ENCODE measurements at regions not wholly inside any gene's neighbourhood (a gene's known extent, or its start where the extent isn't known, plus 50 kb on each side); places are given as distances from the start of the nearest gene placed in this dataset.

- no peaks in the 10 kb centered on the region for H3K79me2 ChIP-seq
- no peaks in the 10 kb centered on the region for H3K36me3 ChIP-seq (ENCODE audit: control insufficient read depth, insufficient read depth, low read length)
- no peak overlapping the region for H3K4me3 ChIP-seq (ENCODE audit: low read depth, low read length)
- no peaks in the 10 kb centered on the region for H3K27me3 ChIP-seq (ENCODE audit: control insufficient read depth, insufficient read depth, low read length)
- peaks cover 2% of the 10 kb centered on the region for H3K4me1 ChIP-seq
- no peak for TF ChIP-seq CTCF (IDR thresholded peaks at IDR 0.05)
- no peak overlapping the region for H3K9ac ChIP-seq
- no peak overlapping the region for H3K27ac ChIP-seq
- no peak overlapping the region for H2AFZ ChIP-seq
- H3K9me3 ChIP-seq (ENCODE audit: control insufficient read depth, low read length), result no peaks in the 10 kb centered on the region
- no peak overlapping the region for H3K4me2 ChIP-seq (ENCODE audit: low read length)
Observed at GRCh38 chr12:88958946-88959345, 378.7 kb upstream of the KITLG start.

- no peaks in the 10 kb centered on the region for H3K9me3 ChIP-seq (ENCODE audit: control insufficient read depth, low read length)
- TF ChIP-seq CTCF (IDR thresholded peaks at IDR 0.05), result no peak
- no peak overlapping the region for H3K4me3 ChIP-seq (ENCODE audit: low read depth, low read length)
Observed at GRCh38 chr12:88958153-88958552, 377.9 kb upstream of the KITLG start.

GRCh38 chr12:88957358-88957757 lies 377.1 kb upstream of the KITLG start:
- H3K4me3 ChIP-seq (ENCODE audit: low read depth, low read length), result no peak overlapping the region
- no peaks in the 10 kb centered on the region for H3K79me2 ChIP-seq
- H2AFZ ChIP-seq, result no peak overlapping the region
- H3K27me3 ChIP-seq (ENCODE audit: control insufficient read depth, insufficient read depth, low read length), result no peaks in the 10 kb centered on the region
- TF ChIP-seq CTCF (IDR thresholded peaks at IDR 0.05), result no peak
- no peak overlapping the region for H3K9ac ChIP-seq
- H3K4me2 ChIP-seq (ENCODE audit: low read length), result no peak overlapping the region
- peaks cover 9% of the 10 kb centered on the region for H3K4me1 ChIP-seq
- H3K27ac ChIP-seq, result no peak overlapping the region
- no peaks in the 10 kb centered on the region for H3K9me3 ChIP-seq (ENCODE audit: control insufficient read depth, low read length)
- no peaks in the 10 kb centered on the region for H3K36me3 ChIP-seq (ENCODE audit: control insufficient read depth, insufficient read depth, low read length)

More at GRCh38 chr12:88958153-88958552, 377.9 kb upstream of the KITLG start:
- no peak overlapping the region for H3K27ac ChIP-seq
- no peak overlapping the region for H3K4me2 ChIP-seq (ENCODE audit: low read length)
- H3K27me3 ChIP-seq (ENCODE audit: control insufficient read depth, insufficient read depth, low read length), result no peaks in the 10 kb centered on the region
- H3K9ac ChIP-seq, result no peak overlapping the region
- H2AFZ ChIP-seq, result no peak overlapping the region
- no peaks in the 10 kb centered on the region for H3K79me2 ChIP-seq
- H3K36me3 ChIP-seq (ENCODE audit: control insufficient read depth, insufficient read depth, low read length), result no peaks in the 10 kb centered on the region
- H3K4me1 ChIP-seq, result peaks cover 9% of the 10 kb centered on the region

GRCh38 chr12:88955531-88955930 lies 375.3 kb upstream of the KITLG start:
- Histone ChIP-seq H3K79me2 (no peaks in the 10 kb centered on the region), H3K4me2 (ENCODE audit: low read length) (no peak overlapping the region), H3K9ac (no peak overlapping the region), H3K9me3 (ENCODE audit: control insufficient read depth, low read length) (no peaks in the 10 kb centered on the region), H3K4me3 (ENCODE audit: low read depth, low read length) (no peak overlapping the region), H2AFZ (no peak overlapping the region), H3K27ac (no peak overlapping the region), H3K4me1 (peaks cover 9% of the 10 kb centered on the region), H3K36me3 (ENCODE audit: control insufficient read depth, insufficient read depth, low read length) (no peaks in the 10 kb centered on the region), H3K27me3 (ENCODE audit: control insufficient read depth, insufficient read depth, low read length) (no peaks in the 10 kb centered on the region)
- no peak for TF ChIP-seq CTCF (IDR thresholded peaks at IDR 0.05)

GRCh38 chr12:88953029-88953586 lies 372.8 kb upstream of the KITLG start:
- no peaks in the 10 kb centered on the region for H3K79me2 ChIP-seq
- no peak overlapping the region for H3K27ac ChIP-seq
- no peaks in the 10 kb centered on the region for H3K27me3 ChIP-seq (ENCODE audit: control insufficient read depth, insufficient read depth, low read length)
- H3K4me3 ChIP-seq (ENCODE audit: low read depth, low read length), result no peak overlapping the region
- H3K36me3 ChIP-seq (ENCODE audit: control insufficient read depth, insufficient read depth, low read length), result no peaks in the 10 kb centered on the region
- TF ChIP-seq CTCF (IDR thresholded peaks at IDR 0.05), result no peak
- no peaks in the 10 kb centered on the region for H3K9me3 ChIP-seq (ENCODE audit: control insufficient read depth, low read length)
- peak overlapping the region; percentile 25 for H2AFZ ChIP-seq
- no peak overlapping the region for H3K4me2 ChIP-seq (ENCODE audit: low read length)
- H3K9ac ChIP-seq, result no peak overlapping the region
- H3K4me1 ChIP-seq, result peaks cover 9% of the 10 kb centered on the region
